GM04504 (cell line): ENCODE measurements at regions not wholly inside any gene's neighbourhood (a gene's known extent, or its start where the extent isn't known, plus 50 kb on each side); places are given as distances from the start of the nearest gene placed in this dataset.

Experiments
- DNase-seq: peaks from one replicate; pipeline ENCODE4 v3.0.0-alpha.2; 2012; ENCODE audit warnings: low read depth

GRCh38 chr5:135120951-135121350 is 86.9 kb upstream of the PITX1 start:
- no peak for DNase-seq

DNA sequence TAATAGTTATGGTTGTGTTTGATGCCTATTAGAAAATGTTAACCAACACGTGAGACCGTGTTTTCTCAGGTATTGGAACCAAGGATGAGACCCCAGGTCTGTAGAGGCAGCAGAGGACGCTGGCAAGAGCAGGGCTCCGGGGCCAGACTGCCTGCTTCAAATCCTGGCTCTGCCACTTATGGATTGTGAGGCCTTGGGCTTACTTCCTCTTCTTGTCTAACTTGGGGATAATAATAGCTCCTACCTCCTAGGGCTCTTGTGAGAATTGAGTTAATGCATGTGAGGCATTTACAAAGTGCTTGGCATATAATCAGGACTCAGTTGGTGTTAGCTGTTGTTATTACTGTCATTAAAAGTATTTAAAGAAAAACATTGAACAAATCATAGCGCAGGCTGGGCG is 85.5 kb upstream of the PITX1 start:
- no peak for DNase-seq

DNA sequence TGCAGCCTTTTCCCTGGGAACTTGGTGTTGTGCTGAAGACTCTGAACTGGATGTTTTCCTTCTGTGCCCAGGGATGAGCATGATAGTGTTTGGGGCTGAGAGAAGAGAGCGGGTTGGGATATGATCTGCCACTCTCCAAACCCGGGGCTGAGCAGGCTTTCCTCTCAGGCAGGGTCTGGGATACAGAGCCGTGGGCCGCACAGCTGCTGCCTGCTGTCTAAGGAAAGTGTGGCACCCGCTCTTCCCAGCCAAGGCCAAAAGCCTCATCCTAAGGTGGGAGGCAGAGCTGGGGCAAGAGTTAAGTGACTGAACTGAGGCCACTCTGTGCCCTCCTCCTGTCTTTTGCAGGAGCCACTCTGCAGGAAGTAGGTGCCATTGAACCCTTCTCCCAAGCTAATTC is 83.6 kb upstream of the PITX1 start:
- DNase-seq = no peak

DNA sequence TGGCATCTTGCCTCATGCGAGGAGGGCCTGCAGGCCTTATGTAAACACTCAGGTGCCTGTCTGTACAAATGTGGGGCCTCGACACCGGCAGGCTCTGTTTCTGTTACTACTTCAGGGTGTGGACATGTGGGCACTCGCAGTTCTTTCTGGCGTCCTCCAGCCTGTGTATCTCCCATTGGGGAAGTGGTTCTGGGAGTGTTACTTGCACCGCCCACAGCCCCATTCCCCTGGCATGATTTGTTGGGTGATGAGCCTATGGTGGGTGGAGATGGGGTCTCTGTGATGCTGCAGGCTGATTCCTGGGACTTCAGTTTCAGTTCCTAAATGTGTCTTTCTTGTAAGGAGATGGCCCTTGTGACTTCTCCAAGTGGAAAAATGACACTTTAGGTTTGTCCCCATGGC is 82.1 kb upstream of the PITX1 start:
- DNase-seq = no peak

GRCh38 chr5:135115591-135115990 is 81.6 kb upstream of the PITX1 start:
- DNase-seq = no peak

DNA sequence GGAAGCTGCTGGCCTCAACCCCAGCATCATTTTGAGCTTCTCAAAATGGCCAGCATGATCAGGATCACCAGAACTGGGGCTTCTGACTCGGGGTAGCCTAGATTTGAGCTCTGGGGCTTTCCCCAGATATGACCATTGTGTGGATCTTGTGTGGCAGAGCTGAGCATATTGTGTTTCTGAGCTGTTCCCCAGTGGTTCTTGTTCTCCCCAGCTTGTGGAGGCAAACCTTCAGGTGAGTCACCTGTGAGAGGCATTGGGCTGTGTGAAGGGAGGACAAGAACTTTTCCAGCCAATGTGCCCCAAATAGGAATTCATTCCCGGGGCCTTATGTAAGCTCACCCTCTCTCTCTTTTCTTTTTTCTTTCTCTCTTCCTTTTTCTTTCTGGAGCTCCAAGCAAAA is 80.7 kb upstream of the PITX1 start:
- no peak for DNase-seq

GRCh38 chr5:135112008-135112725 is 78.1 kb upstream of the PITX1 start:
- no peak for DNase-seq

GRCh38 chr5:135110785-135111596 is 77.0 kb upstream of the PITX1 start:
- DNase-seq = no peak

- no peak for DNase-seq
Observed at GRCh38 chr5:135108992-135109391, 75.0 kb upstream of the PITX1 start.

GRCh38 chr5:135108569-135108968 is 74.5 kb upstream of the PITX1 start:
- DNase-seq = no peak

GRCh38 chr5:135107986-135108385 is 74.0 kb upstream of the PITX1 start:
- no peak for DNase-seq

- DNase-seq = no peak
Observed at GRCh38 chr5:135106610-135107471, 72.8 kb upstream of the PITX1 start.

DNA sequence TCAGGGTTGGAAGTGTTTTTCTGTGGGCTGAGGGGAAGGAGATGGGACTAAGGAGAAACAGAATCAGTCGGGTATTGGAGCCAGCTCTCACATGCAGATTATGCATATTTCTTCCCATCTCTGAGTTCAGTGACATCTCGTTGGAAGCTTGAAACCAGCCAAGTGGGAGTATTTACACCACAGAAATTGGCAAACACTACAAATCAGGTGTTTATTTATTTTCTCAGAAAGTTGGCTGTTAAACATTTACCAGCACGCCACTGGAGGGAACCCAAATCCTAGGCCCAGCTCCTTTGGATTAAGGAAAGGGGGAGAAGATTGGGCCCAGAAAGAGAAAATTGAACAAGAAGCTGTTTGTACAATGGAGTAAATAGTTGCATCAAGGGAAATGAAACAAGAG is 72.1 kb upstream of the PITX1 start:
- DNase-seq = no peak

- DNase-seq = no peak
Observed at GRCh38 chr5:135105105-135105484, 71.1 kb upstream of the PITX1 start.

DNA sequence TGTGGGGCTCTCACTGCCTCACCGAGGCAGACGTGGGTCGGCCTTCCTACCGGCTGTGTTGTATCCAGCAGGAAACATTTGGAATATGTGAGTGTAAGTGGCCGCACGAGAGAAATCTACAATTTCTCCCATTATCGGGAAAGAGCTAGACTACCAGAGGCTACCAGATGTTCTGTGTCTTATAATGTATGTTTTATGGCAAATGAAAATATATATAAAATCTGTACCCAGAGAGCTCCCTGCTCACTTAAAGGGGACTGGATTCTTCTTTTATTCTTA is 69.5 kb upstream of the PITX1 start:
- DNase-seq = no peak

GRCh38 chr5:135102716-135103574 is 68.9 kb upstream of the PITX1 start:
- no peak for DNase-seq

DNA sequence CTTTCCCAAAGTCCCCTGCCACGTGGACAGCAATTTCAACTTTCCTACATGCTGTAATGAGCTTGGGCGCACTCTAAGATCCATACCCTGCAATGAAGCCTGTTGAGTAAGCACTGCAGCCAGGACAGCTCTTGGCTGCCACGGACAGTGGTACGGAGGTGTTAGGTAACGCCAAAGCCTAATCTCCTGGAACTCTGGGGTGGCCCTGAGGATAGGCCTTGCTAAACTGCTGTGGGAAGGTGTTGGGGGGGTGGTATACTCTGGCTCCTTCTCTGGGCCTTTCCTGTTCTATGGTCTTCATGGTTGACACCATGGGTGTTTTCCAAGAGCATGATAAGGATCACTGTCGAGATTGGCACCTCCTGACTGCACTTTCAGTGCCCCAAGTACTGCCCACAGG is 66.4 kb upstream of the PITX1 start:
- DNase-seq = no peak

DNA sequence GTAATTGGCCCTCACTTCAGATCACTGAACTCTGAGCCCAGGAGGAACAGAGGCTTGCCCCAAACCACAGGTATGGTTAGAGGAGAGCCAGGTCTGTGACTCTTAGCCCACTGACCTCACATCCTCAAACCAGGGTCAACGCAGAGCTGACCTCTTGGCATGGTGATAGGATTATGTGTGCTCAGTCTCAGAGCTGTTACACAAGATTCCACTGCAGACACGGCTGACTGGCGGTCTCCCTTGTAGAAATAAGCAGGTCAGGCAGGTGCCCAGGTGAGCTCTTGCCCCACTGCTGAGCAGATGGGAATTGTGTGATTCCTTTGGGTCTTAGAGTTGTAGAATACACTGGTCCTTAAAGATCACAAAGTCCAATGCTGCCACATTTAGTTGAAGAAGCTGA is 66.0 kb upstream of the PITX1 start:
- DNase-seq = no peak

DNA sequence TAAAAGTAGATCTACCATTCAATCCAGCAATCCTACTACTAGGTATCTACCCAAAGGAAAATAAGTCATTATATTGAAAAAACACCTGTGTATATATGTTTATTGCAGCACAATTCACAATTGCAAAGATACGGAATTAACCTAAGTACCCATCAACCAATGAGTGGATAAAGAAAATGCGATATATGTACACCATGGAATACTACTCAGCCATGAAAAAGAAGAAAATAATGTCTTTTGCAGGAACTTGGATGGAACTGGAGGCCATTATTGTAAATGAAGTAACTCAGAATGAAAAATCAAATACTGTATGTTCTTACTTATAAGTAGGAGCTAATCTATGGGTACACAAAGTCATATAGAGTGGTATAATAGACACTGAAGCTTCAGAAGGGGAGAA is 63.4 kb upstream of the PITX1 start:
- DNase-seq = no peak

DNA sequence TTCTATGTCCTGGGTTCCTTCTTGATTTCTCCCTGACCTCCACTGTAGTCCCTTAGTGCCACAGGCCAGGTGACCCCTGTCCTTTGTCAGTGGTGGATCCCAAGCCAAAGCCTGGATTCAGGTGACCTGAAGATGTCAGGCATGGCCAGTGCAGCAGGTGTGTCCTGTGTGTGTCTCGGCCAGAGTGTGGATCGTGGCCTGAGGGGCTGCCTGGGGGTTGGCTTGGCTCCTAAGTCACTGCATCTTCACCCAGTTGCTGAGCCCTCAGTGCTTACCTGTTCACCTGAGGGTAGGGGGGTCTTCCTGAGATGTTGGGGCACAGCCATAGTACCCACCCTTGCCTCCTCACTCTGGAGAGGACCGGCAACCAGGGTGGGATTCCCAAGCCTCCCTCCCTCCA is 61.8 kb upstream of the PITX1 start:
- DNase-seq = no peak

DNA sequence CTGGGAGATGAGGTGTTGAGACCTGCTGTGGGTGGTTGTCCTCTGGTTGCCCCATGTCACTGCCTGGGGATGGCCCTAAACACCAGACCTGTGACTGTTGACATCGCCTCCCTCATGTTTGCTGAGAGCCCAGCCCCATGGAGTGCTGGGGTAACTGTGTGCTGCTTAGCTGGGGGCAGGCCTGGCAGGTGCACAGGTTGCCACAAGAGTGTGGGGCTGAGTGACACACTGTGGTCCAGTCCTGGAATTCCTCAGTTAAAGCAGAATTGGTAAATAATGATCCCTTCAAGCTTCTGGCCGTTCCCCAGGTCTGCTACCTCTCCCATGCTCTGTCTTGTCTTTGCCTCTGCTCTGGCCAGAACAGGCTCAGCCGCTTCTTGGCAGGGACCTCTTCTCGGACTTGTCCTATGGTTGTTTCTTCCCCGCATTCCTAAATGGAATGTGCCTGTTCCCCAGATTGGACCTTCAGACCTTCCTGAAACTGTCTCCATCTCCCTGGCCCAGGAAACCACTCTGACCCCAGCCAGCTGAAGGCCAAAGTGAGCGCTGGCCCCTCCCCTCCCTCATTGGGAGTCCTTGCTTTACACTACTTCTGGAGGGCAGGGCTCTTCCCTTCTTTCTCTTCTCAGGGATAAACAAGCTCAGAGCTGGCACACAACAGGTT is 61.2 kb upstream of the PITX1 start:
- no peak for DNase-seq
